Left renal pelvis (tissue), 4 donors: ENCODE measurements at regions not wholly inside any gene's neighbourhood (a gene's known extent, or its start where the extent isn't known, plus 50 kb on each side); places are given as distances from the start of the nearest gene placed in this dataset.

Experiments used
- DNase-seq, 4 donors: peaks; one replicate each; pipeline ENCODE4 v3.0.0-alpha.2; 2013; ENCODE audit warnings: low read depth in 4 of 4, low spot score in 3 of 4

DNA sequence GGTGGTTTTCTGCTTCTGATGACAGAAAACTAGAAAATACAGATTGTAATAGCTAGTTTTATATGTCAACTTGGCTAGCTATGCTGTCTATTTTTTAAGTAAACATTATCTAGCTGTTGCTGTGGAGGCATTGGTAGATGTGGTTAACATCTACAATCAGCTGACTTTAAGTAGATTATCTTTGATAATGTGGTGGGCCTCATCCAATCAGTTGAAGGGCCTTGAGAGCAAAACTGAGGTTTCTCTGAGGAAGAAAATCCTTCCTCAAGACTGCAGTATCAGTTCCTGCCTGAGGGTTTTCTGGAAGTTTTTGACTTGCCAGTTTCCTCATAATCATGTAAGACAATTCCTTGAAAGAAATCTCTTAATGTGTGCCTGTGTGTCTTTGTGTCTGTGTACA, 75.9 kb upstream of the SPHKAP start:
- no peak for DNase-seq

GRCh38 chr2:228253752-228254151, 72.3 kb upstream of the SPHKAP start:
- DNase-seq: no peak

DNA sequence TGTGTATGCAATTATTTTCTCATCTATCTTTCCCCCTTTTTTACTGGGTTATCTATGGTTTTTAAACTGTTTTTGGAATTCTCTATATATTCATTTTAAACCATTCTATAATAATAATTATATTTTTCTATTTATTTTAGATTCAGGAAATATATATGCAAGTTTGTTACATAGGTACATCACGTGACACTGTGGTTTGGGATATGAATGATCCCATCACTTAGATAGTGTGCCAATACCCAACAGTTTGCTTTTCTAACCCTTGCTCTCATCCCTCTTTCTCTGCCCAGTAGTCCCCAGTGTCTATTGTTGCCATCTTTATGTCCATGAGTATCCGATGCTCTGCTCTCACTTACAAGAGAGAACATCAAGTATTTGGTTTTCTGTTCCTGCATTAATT, 65.8 kb upstream of the SPHKAP start:
- DNase-seq: no peak

DNA sequence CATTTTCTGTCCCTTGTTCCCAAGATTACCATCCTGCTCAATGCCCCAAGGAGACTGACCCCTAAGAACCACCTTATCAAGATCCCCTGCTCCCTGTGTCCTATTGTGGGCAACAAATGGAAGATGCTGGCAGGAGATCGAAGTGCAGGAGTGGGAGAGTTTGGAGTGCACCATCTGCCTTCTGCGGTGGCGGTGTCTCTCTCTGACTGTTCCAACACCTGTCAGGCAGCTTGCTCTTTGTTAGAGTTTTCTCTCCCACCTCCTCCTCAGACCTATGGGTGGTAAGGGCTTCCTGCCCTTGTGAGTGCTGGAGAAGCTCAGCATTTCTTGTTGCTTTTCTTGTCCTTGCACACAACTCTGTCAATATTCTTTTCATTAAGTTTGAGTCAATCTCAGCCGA, 64.1 kb upstream of the SPHKAP start:
- DNase-seq: no peak

- no peak for DNase-seq
These were observed 61.1 kb upstream of the SPHKAP start for GRCh38 chr2:228242591-228242990.

DNA sequence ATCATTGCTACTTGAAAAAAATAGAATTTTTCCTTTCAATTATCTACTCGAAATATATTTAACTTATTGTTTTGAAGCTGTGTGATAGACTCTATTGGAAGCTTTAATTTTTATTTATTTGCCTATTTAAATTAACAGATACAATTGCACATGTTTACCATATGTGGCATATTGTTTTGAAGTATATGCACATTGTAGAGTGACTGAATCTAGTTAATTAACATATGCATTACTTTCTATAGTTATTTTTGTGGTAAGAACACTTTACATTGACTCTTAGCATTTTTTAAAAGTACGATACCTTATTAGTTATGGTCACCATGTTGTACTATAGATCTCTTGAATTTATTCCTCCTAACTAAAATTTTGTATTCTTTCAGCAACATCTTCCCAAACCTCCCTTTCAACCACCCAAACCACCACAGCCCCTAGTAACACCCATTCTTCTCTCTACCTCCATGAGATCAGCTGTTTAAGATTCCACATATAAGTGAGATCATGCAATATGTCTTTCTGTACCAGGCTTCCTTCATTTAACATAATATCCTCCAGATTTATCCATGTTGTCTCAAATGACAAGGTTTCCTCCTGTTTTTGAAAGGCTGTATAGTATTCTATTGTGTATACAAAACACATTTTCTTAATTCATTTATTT, 58.5 kb upstream of the SPHKAP start:
- DNase-seq: no peak

DNA sequence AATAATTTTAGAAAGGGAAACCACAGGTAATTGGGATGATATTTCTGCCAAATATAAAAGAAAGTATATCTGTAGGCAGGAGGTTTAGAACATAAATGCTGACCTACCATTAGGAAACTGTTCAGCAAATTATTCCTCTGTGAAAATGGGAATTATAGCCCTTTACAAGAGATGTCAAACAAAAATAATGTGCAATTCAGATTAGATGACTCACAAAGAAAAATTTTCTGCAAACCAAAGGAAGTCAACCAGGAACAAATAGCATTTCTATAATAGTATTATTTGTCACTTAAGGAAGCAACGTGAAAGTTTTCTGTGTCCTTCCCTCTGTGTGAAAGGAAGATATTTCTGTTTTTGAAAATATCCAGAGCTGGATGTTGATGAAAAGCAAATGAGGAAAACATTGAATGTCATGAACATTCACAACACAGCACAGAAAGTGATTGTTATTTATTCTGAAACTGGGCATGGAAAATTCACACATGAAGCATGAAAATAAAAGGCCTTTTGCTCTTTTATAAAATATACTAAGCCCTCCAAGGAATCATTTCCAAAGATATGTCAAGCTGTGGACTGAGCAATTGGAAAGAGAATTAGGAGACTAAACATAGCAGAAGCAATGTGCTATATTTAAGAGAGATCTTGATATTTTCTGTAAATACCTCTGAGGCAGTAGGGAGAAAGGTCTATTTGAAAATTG, 57.9 kb upstream of the SPHKAP start:
- no peak for DNase-seq
